ENCODE measurements at regions not wholly inside any gene's neighbourhood (a gene's known extent, or its start where the extent isn't known, plus 50 kb on each side); places are given as distances from the start of the nearest gene placed in this dataset.

GRCh38 chr13:97723655-97724054 is 229.8 kb upstream of the IPO5 start:
- TF ChIP-seq SIN3A (IDR thresholded peaks at IDR 0.05; ENCODE audit: borderline replicate concordance, insufficient read depth, low read depth, low read length) (no peak), TCF7L2 (IDR thresholded peaks at IDR 0.05; ENCODE audit: low read depth, low read length) (no peak), REST (IDR thresholded peaks at IDR 0.05; ENCODE audit: insufficient read depth in 1 of 2, low read depth in 2 of 2, low read length in 1 of 2) (no peak), POLR2AphosphoS5 (IDR thresholded peaks at IDR 0.05; ENCODE audit: low read depth, low read length) (no peak)
- TF ChIP-seq, protein P1, sequence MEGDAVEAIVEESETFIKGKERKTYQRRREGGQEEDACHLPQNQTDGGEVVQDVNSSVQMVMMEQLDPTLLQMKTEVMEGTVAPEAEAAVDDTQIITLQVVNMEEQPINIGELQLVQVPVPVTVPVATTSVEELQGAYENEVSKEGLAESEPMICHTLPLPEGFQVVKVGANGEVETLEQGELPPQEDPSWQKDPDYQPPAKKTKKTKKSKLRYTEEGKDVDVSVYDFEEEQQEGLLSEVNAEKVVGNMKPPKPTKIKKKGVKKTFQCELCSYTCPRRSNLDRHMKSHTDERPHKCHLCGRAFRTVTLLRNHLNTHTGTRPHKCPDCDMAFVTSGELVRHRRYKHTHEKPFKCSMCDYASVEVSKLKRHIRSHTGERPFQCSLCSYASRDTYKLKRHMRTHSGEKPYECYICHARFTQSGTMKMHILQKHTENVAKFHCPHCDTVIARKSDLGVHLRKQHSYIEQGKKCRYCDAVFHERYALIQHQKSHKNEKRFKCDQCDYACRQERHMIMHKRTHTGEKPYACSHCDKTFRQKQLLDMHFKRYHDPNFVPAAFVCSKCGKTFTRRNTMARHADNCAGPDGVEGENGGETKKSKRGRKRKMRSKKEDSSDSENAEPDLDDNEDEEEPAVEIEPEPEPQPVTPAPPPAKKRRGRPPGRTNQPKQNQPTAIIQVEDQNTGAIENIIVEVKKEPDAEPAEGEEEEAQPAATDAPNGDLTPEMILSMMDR (IDR thresholded peaks at IDR 0.05): no peak
- intact Hi-C loops (cut with micrococcal nuclease; ENCODE audit: unreplicated experiment) (no loop called here), in situ Hi-C loops (cut with HindIII; ENCODE audit: low pct_unique_long_range_greater_than_20kb, low sequenced_read_pairs) (no loop called here)
- H3K9me3 ChIP-seq (ENCODE audit: control insufficient read depth, insufficient read depth, low read depth, low read length): no peaks in the 10 kb centered on the region
- H3K27ac ChIP-seq (ENCODE audit: low read length): no peak overlapping the region
- H3K4me3 ChIP-seq (ENCODE audit: low read depth in 2 of 2, low read length in 2 of 2): no peak overlapping the region
- ChIA-PET CTCF (no interaction called here), POLR2A (no interaction called here)
- no peaks in the 10 kb centered on the region for H3K4me1 ChIP-seq (ENCODE audit: control insufficient read depth, insufficient read depth, low read length)
- no peaks in the 10 kb centered on the region for H3K36me3 ChIP-seq (ENCODE audit: control insufficient read depth, insufficient read depth, low read length)
- ATAC-seq (no peak), DNase-seq (ENCODE audit: low read depth, low spot score) (no peak)
- H3K27me3 ChIP-seq (ENCODE audit: control insufficient read depth, insufficient read depth, low read length): no peaks in the 10 kb centered on the region
- BruUV-seq (replicated peaks): no TSS peak

DNA sequence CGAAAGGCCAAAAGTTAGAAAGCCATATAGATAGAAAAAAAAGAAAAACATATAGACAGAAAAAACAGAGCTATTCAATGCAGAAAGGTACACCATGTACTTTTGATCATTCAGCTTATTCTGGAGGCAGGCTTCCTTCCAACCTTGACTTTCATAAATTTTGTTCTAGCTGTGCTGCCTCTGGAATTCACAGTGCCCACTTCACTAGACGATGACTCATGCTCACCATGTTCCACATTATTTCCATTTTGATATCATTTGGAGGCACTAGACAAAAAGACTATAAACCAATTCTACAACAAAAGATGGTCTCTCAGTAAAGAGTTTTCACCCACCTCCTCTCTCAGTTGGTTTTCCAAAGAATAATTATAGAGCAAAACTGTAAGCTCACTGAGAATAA is 229.0 kb upstream of the IPO5 start:
- Histone ChIP-seq H3K4me3 (ENCODE audit: low read depth in 2 of 2, low read length in 2 of 2) (no peak overlapping the region), H3K36me3 (ENCODE audit: control insufficient read depth, insufficient read depth, low read length) (no peaks in the 10 kb centered on the region), H3K4me1 (ENCODE audit: control insufficient read depth, insufficient read depth, low read length) (no peaks in the 10 kb centered on the region), H3K27me3 (ENCODE audit: control insufficient read depth, insufficient read depth, low read length) (no peaks in the 10 kb centered on the region), H3K9me3 (ENCODE audit: control insufficient read depth, insufficient read depth, low read depth, low read length) (no peaks in the 10 kb centered on the region), H3K27ac (ENCODE audit: low read length) (no peak overlapping the region)
- DNase-seq (ENCODE audit: low read depth, low spot score): no peak
- intact Hi-C loops (cut with micrococcal nuclease; ENCODE audit: unreplicated experiment) (no loop called here), in situ Hi-C loops (cut with HindIII; ENCODE audit: low pct_unique_long_range_greater_than_20kb, low sequenced_read_pairs) (no loop called here)
- no peak for ATAC-seq
- CTCF ChIA-PET: no interaction called here
- BruUV-seq (replicated peaks): no TSS peak
- TF ChIP-seq SIN3A (IDR thresholded peaks at IDR 0.05; ENCODE audit: borderline replicate concordance, insufficient read depth, low read depth, low read length) (no peak), REST (IDR thresholded peaks at IDR 0.05; ENCODE audit: insufficient read depth in 1 of 2, low read depth in 2 of 2, low read length in 1 of 2) (no peak), TCF7L2 (IDR thresholded peaks at IDR 0.05; ENCODE audit: low read depth, low read length) (no peak), POLR2AphosphoS5 (IDR thresholded peaks at IDR 0.05; ENCODE audit: low read depth, low read length) (no peak)
- TF ChIP-seq, protein P1 (IDR thresholded peaks at IDR 0.05): no peak
- POLR2A ChIA-PET: interaction anchor here (0.6 kb wide), 1 partner anchor 153 kb away, joined by 5 read pairs; no protein-coding TSS in a partner anchor
